A673 (cell line): ENCODE measurements at regions not wholly inside any gene's neighbourhood (a gene's known extent, or its start where the extent isn't known, plus 50 kb on each side); places are given as distances from the start of the nearest gene placed in this dataset.

Experiments used
- BruUV-seq: library from RNA; stranded (reverse); fragments of 400-500 nt; replicated peaks from 2 replicates; lab custom pipeline; 2021; lab: Mats Ljungman, UMichigan
- CTCF ChIA-PET: fragments of 300-600 bp; sonication (Branson Sonifier 250); formaldehyde crosslinking; loops from one replicate; lab custom pipeline; 2022; ENCODE audit warnings: antibody characterized with exemption; lab: Charles Lee
- POLR2A ChIA-PET: fragments of 300-600 bp; sonication (Branson Sonifier 250); formaldehyde crosslinking; loops from one replicate; lab custom pipeline; 2022; ENCODE audit warnings: antibody characterized with exemption; ENCODE audit not compliant: low non-redundant PET; lab: Charles Lee
- DNase-seq: peaks from one replicate; pipeline ENCODE4 v3.0.0-alpha.2; 2015; ENCODE audit warnings: low spot score
- H3K27ac ChIP-seq: fragments of 200-600 bp; sonication (generic); 2 replicates; pipeline ENCODE4 v1.5.1; 2016; ENCODE audit warnings: mixed run types, low read depth, mild to moderate bottlenecking, mixed read lengths, antibody characterized with exemption, low read length; ENCODE audit not compliant: poor library complexity, severe bottlenecking
- H3K27me3 ChIP-seq: fragments of 200-600 bp; sonication (generic); replicated peaks from 2 replicates; pipeline ENCODE4 v1.6.1; 2017; ENCODE audit warnings: mixed run types, low read depth, mild to moderate bottlenecking, mixed read lengths, antibody characterized with exemption, low read length; ENCODE audit not compliant: insufficient read depth, poor library complexity
- H3K36me3 ChIP-seq: fragments of 200-600 bp; sonication (generic); 2 replicates; pipeline ENCODE4 v1.6.1; 2016; ENCODE audit warnings: mixed run types, mild to moderate bottlenecking, mixed read lengths, antibody characterized with exemption, low read length; ENCODE audit not compliant: insufficient read depth, poor library complexity, severe bottlenecking
- H3K4me1 ChIP-seq: fragments of 200-600 bp; sonication (generic); 2 replicates; pipeline ENCODE4 v1.6.1; 2017; ENCODE audit warnings: mixed run types, mild to moderate bottlenecking, mixed read lengths, antibody characterized with exemption, low read length; ENCODE audit not compliant: insufficient read depth, poor library complexity, severe bottlenecking
- H3K4me3 ChIP-seq: fragments of 200-600 bp; sonication (generic); 2 replicates; pipeline ENCODE4 v1.5.1; 2016; ENCODE audit warnings: low read depth, mixed run types, mild to moderate bottlenecking, mixed read lengths, low read length; ENCODE audit not compliant: poor library complexity, severe bottlenecking
- H3K9me3 ChIP-seq: fragments of 200-600 bp; sonication (generic); 2 replicates; pipeline ENCODE4 v1.6.1; 2016; ENCODE audit warnings: mixed run types, low read depth, mild to moderate bottlenecking, mixed read lengths, antibody characterized with exemption, low read length; ENCODE audit not compliant: poor library complexity, severe bottlenecking
- EZH2 ChIP-seq: fragments of 200-600 bp; sonication (generic); IDR thresholded peaks from 2 replicates; pipeline ENCODE4 v1.6.1; 2017; ENCODE audit warnings: borderline replicate concordance, low read depth, mild to moderate bottlenecking, mixed read lengths, antibody characterized with exemption, low read length; ENCODE audit not compliant: poor library complexity, severe bottlenecking
- intact Hi-C: fragments of 100-400 bp; cut with micrococcal nuclease; formaldehyde crosslinking; loops from one replicate; pipeline ENCODE4 v1.10.0; 2022; ENCODE audit not compliant: unreplicated experiment
- TF ChIP-seq, protein P1 (sequence below): fragments of 300-800, 200-600 bp; sonication (generic); conservative IDR thresholded peaks from 2 replicates; pipeline ENCODE4 v1.5.1; 2017; ENCODE audit warnings: low read depth, mild to moderate bottlenecking, antibody characterized with exemption, low read length, moderate library complexity, mixed read lengths

DNA sequence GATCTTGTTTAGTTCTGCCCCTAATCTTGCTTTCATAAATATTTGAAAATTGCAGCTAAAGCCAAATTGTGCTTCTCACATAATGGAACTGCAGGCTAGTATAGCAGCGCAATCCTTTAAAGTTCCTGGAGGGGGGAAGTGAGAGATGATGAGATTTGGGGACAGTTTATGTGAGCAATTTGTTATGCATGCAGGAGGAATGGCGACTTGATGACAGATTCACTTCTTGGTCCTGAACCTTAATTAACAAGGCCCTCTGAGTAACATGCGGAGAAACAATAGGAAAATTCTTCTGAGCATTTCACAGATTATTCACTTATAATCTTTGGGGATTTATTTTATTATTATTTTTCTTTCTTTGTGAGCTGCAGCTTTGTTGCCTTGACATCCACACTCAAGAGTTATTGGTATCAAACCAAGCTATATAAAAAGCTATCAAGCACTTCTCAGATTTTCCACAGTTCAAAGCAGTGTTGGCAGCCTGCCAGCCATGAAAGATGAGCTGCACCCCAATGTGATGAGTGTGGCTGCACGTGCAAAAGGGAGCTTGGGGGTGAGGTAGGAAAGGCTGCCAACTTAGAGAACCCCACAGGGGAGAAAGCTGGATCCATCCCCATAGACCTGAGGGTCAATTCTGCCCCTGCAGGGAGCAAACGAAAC is 1662.2 kb upstream of the FLRT2 start:
- ChIA-PET CTCF (no interaction called here), POLR2A (no interaction called here)
- no peak for TF ChIP-seq EZH2
- TF ChIP-seq, protein P1, sequence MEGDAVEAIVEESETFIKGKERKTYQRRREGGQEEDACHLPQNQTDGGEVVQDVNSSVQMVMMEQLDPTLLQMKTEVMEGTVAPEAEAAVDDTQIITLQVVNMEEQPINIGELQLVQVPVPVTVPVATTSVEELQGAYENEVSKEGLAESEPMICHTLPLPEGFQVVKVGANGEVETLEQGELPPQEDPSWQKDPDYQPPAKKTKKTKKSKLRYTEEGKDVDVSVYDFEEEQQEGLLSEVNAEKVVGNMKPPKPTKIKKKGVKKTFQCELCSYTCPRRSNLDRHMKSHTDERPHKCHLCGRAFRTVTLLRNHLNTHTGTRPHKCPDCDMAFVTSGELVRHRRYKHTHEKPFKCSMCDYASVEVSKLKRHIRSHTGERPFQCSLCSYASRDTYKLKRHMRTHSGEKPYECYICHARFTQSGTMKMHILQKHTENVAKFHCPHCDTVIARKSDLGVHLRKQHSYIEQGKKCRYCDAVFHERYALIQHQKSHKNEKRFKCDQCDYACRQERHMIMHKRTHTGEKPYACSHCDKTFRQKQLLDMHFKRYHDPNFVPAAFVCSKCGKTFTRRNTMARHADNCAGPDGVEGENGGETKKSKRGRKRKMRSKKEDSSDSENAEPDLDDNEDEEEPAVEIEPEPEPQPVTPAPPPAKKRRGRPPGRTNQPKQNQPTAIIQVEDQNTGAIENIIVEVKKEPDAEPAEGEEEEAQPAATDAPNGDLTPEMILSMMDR = no peak
- Histone ChIP-seq H3K27me3 (no peaks in the 10 kb centered on the region), H3K9me3 (no peaks in the 10 kb centered on the region), H3K4me1 (peaks cover 15% of the 10 kb centered on the region), H3K36me3 (no peaks in the 10 kb centered on the region), H3K27ac (no peak overlapping the region), H3K4me3 (no peak overlapping the region)
- intact Hi-C loops = no loop called here
- BruUV-seq = no TSS peak
- peak; percentile 51 for DNase-seq

GRCh38 chr14:83870546-83871270 is 1659.2 kb upstream of the FLRT2 start:
- POLR2A ChIA-PET = no interaction called here

DNA sequence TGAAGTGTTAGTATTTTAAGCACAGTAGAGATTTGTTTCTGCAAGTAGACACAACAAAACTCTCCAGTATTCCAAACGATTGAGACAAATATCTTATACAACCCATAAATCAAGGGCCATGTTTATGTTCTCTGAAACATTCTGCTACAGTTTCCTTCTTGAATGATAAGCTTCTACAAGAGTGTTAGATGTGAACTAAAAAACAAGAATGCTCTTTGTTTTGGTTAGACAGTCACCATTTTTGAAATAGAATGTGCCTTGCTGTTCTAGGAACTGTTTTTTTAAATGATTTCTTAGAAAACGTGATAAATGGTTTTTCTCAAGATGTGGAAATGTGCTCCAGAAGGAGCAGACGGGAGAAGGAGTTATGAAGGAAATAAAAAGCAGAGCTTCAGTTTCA is 1656.3 kb upstream of the FLRT2 start:
- H3K4me1 ChIP-seq = no peaks in the 10 kb centered on the region
- no peak for DNase-seq
- no TSS peak for BruUV-seq
- no peaks in the 10 kb centered on the region for H3K9me3 ChIP-seq
- no peak overlapping the region for H3K27ac ChIP-seq
- no peaks in the 10 kb centered on the region for H3K27me3 ChIP-seq
- ChIA-PET CTCF (no interaction called here), POLR2A (no interaction called here)
- H3K4me3 ChIP-seq = no peak overlapping the region
- no peaks in the 10 kb centered on the region for H3K36me3 ChIP-seq
- TF ChIP-seq EZH2 = no peak
- TF ChIP-seq, protein P1 = no peak
- intact Hi-C loops = no loop called here

More at GRCh38 chr14:83870546-83871270, 1659.2 kb upstream of the FLRT2 start:
- Histone ChIP-seq H3K4me1 (peaks cover 15% of the 10 kb centered on the region), H3K4me3 (no peak overlapping the region), H3K9me3 (no peaks in the 10 kb centered on the region), H3K36me3 (no peaks in the 10 kb centered on the region), H3K27ac (no peak overlapping the region), H3K27me3 (no peaks in the 10 kb centered on the region)
- intact Hi-C loops = no loop called here
- no TSS peak for BruUV-seq
- CTCF ChIA-PET = no interaction called here
- no peak for DNase-seq
- TF ChIP-seq EZH2 = no peak
- TF ChIP-seq, protein P1 = no peak
